Stimulated activated CD8-positive, alpha-beta memory T cell treated with anti-CD3 and anti-CD28 coated beads, Interleukin-2, amount 100 ng/mL, for 1 hour (primary cell): ENCODE measurements at regions not wholly inside any gene's neighbourhood (a gene's known extent, or its start where the extent isn't known, plus 50 kb on each side); places are given as distances from the start of the nearest gene placed in this dataset.

ENCODE experiments used
- DNase-seq, 2 donors: peaks; one replicate each; pipeline ENCODE4 v3.0.0-alpha.2; 2020; ENCODE audit warnings: low read depth in 2 of 2

DNA sequence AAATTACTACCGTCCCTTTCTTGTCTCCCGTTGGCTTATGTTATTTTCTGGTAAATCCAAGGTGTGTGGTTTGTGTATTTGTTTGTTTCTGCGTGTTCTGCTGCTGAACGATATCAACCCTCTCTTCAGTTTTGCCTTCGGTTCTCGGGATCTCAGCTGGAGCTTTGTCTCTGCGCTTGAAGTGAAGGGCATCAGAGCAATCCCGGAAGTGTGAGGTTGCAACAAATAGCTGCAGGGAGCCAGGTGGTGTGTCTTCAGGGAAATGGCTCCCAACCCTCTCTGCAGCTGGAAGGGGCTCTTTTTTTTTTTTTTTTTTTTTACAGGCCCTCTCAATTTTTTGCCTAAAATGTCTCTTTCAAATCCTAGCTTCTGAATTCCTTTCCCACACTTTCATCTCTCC is 116.4 kb upstream of the RGMA start:
- no peak for DNase-seq

DNA sequence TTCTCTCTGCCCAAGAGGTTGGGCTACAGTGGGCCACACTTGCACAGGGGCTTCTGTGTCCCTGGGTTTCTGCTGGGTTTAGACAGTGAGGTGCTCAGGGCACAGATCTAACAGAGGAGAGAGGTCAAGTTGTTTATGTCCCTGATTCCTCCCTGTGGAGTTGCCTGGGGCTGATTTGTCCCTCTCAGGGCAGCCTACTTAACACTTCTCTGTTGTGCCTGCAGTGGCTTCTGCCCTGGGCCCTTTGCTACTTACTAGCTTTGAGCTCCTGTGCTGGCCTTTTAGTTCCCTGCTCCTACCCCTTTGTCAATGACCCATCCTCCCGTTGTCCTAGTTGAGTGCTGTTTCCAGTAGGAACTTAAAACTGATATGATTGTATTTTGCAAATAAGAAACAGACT is 114.0 kb upstream of the RGMA start:
- DNase-seq, result no peak

DNA sequence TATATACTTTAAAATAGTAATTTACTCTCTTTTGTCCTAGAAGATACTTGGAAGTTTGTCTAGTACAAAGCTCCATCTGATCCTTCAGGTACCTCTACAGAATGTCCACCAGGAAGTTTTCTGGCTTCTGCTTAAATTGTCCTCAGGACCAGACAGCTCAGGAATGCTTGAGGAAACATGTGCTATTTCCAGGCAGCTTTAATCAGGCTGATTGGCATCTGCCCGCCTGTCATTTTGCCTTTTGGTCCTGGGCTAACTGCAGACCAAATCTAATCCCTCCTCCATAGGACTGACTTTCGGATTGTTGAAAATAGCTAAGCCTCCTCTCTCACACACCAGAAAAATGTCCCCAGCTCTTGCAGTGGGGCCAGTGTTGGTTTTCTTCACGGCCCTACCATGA is 113.4 kb upstream of the RGMA start:
- DNase-seq, result no peak

GRCh38 chr15:93201940-93202339 is 112.9 kb upstream of the RGMA start:
- no peak for DNase-seq

DNA sequence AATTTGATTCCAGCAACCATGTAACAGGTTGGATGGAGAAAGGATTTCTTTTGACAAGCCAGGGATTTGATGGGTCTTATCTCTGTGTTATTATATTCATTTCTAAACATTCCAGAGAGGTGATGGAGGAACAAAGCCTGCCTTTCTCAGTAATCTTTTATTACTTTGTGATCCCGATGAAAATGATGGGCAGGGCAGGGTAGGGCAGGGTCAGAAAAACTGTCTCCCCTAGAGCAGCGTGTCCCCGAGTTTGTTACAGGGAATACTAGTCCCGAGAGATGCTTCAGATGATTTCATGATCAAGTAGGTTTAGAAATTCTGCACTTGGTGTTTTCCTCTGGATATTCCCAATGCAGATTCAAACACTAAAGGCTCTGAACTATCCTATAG is 111.8 kb upstream of the RGMA start:
- DNase-seq, result no peak

DNA sequence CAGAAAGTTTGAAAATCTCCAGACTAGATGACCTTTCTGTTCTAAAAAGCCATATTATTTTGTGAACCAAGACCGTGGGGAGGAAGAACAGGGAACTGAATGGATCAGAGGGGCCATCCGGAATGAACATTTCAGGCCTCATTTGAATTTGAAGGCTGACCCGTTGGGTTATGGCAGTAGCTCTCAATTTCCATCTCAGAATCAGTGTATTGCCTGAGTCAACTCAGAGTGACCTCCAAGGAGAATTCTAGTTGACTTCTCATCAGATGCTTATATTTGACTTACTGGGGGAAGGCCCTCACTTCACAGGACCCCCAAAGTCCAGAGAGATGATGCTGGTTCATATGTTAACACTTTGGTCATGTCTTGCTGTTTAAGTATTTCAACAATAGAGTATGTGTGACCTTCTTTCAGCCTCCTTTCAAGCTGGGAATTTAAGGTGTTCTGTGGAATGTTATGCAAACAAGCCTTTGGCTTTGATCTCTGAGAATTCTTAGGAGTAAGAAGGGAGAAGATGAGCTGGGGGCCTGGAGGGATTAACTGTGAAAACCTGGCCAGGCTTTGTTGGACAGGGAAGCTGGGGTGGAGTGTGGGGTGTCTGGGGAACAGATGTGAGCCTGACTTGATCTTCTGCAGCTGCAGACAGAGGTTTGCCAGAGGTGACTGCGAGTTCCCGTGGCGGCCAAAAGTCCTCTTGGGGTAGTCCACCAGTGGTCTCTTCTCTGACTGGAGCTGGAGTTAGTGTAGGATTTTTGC is 111.2 kb upstream of the RGMA start:
- no peak for DNase-seq

GRCh38 chr15:93196135-93196670 is 107.2 kb upstream of the RGMA start:
- DNase-seq, result no peak

GRCh38 chr15:93195109-93195508 is 106.1 kb upstream of the RGMA start:
- DNase-seq, result no peak

- no peak for DNase-seq
Measured at GRCh38 chr15:93190238-93190637, 101.2 kb upstream of the RGMA start.

- DNase-seq, result no peak
Measured at GRCh38 chr15:93189561-93189960, 100.5 kb upstream of the RGMA start.

DNA sequence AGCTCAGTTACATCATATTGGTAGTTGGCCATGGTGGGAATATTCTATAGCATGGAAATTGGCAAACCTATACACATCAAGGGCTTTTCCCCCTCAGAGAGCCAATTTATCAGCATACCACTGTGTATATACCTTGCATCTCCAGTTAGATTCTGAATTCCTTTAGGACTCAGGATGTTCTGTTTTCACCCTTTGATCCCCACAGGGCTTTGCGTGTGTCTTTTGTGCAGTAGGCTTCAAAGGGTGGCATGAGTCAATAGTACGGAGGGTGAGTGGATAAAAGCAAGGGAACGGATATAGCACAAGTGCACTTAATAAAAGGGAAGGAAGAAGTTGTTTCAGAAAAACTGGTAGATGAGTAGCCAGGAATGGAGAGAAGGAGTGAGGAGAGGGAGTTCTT is 99.2 kb upstream of the RGMA start:
- no peak for DNase-seq

DNA sequence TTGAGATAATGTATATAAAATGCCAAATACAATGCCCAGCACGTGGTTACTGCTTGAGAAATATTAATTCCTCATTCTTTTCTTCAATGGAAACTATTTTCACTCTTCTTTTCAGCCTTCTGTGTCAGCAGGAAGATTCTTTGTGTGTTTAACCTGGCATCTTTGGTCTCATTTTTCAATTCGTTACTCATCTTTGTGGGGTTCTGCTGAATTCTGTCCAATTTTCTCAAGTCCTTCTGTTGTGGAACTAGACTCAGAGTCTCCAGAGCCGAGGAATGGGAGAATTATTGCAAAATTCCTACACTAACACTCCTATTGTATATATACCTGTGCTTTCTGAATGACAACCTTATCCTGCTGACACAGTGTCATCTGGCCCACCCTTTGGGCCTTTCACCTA is 96.8 kb upstream of the RGMA start:
- no peak for DNase-seq

DNA sequence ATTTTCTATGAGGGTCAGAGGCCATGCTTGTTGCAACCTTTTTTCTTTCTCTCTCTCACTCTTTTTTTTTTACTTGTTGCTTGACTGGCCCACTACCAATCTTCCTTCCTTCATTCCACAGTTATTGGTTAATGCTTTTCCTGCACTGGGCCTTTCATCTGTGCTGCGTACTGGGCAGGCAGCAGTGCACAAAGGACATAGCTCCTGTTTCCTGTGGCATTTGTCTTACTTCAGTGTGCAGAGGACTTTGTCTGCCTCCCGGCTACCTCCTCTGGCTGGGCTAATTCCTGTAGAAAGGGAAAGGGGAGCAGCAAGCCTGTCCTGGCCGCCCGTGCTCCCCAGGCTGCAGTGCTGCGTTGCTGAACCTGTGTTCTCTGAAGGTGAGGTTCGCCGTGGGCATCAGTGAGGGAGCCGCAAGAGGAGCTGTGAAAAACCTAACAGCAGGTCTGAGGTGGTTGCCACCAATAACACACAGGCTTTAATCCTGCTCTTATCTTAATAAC is 93.7 kb upstream of the RGMA start:
- no peak for DNase-seq

DNA sequence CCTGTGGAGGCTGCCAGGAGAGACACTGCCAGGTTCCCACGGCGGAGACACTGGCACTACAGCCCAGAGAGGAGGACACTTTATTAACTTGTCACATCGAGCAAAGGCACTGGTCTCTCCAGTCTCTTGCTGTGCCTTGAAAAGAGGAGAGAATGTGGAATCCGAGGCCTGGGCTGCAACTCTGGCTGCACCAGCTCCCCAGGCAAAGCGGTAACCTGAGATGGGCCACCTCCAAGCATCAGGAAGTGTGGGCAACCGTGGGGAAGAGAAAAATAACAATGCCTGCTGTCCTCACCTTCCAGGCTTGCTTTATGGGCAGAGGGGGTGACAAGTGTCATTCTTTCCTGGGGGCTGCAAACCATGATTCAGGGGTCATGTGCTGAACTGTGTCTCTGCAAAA is 91.6 kb upstream of the RGMA start:
- no peak for DNase-seq

- no peak for DNase-seq
Measured at GRCh38 chr15:93180128-93180527, 91.1 kb upstream of the RGMA start.

- no peak for DNase-seq
Measured at GRCh38 chr15:93179700-93180102, 90.7 kb upstream of the RGMA start.

- no peak for DNase-seq
Measured at GRCh38 chr15:93179072-93179471, 90.1 kb upstream of the RGMA start.

DNA sequence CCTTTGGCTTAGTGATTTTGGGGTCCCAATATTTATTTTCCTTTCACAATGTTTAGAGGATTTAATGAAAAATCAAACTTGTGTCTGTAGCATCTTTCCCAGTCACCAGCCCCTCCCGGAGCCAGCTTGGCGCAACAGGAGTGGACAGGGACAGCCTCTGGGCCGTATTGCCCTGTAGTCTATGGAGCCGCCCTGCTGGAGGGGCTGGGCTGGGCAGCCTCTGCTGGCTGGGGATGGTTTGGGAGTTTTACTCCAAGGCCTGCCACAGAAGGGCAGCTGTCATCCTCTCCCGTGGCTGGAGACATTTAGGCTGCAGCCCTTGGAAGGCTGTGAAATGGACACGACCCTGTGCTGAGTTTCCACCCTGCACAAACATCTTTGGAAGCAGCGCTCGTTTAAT is 89.4 kb upstream of the RGMA start:
- DNase-seq, result no peak

GRCh38 chr15:93176065-93176464 is 87.1 kb upstream of the RGMA start:
- DNase-seq, result no peak

GRCh38 chr15:93174836-93175235 is 85.8 kb upstream of the RGMA start:
- no peak for DNase-seq

GRCh38 chr15:93173369-93173768 is 84.4 kb upstream of the RGMA start:
- no peak for DNase-seq

GRCh38 chr15:93171476-93171875 is 82.5 kb upstream of the RGMA start:
- DNase-seq, result no peak

DNA sequence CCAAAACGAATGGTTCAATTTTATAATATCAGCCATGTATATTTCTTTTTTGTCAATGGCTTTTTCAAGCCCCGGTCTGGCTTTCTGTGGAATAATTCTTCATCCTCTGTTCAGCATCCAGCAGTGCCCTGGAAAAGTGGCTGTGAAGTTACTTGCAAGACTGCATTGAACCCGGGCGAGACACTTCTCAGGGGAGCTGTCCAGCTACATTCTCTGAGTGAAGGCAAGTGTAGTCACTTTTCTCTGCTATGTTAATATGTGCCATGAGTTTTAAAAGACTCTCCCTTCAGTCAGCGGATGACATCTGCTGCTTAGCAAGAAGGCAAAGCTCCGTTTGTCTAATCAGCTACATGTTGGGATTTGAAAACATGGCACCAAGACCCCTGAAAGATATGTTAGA is 81.3 kb upstream of the RGMA start:
- DNase-seq, result no peak

DNA sequence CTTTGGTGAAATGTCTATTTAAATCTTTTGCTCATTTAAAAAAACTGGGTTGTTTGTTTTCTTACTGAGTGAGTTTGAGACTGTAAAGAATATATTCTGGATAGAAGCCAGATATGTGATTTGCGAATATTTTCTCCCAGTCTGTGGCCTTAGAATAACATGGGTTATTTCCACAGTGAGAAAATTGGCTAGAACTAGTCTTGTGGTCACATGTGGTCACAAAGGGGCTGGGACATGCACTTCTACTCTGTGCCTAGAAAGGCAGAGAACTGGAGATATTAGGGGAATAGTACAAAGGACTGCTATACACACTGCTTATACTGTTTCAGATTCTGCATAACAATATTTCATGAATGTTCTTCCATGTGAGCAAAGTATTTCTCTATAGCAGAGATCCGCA is 79.9 kb upstream of the RGMA start:
- DNase-seq, result no peak
